B cell (primary cell): ENCODE measurements at regions not wholly inside any gene's neighbourhood (a gene's known extent, or its start where the extent isn't known, plus 50 kb on each side); places are given as distances from the start of the nearest gene placed in this dataset.

ENCODE experiments used
- CTCF ChIP-seq: fragments of 200-600 bp; IDR thresholded peaks from one replicate; pipeline ENCODE4 v1.8.0; 2022; ENCODE audit warnings: antibody characterized with exemption, mild to moderate bottlenecking
- EZH2 ChIP-seq: IDR thresholded peaks from 2 replicates; pipeline ENCODE4 v1.6.1; 2012; ENCODE audit warnings: borderline replicate concordance, low read depth, mild to moderate bottlenecking, moderate library complexity, low read length; ENCODE audit not compliant: insufficient read depth, poor library complexity, severe bottlenecking

DNA sequence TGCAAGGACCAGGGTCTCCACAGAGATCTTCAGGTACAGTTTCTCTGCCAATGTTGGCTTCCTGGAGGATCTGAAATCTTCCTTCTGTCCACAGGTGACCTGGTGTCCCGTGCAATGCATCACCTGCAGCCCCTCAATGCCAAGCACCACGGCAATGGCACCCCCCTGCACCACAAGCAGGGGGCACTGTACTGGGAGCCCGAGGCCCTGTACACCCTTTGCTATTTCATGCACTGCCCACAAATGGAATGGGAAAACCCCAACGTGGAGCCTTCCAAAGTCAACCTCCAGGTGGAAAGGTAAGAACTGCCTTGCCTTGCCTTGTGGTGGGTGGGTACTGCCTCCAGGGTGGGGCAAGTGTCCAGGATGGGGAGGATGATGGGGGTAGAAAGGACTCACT is 141.8 kb upstream of the PWP1 start:
- TF ChIP-seq EZH2 (no peak), CTCF (no peak)
